HCT116 (cell line): ENCODE measurements at regions not wholly inside any gene's neighbourhood (a gene's known extent, or its start where the extent isn't known, plus 50 kb on each side); places are given as distances from the start of the nearest gene placed in this dataset.
"Not testable (repeated sequence)": the region's sequence is repeated elsewhere in the genome, so short reads cannot be mapped to it uniquely, and the experiment has no call there.

Source experiments
- ATAC-seq: fragments of 200-7000 bp; cut with Tn5 transposase; 2 replicates; pipeline ENCODE4 v1.9.1; 2020; ENCODE audit warnings: mild to moderate bottlenecking, moderate library complexity
- BruUV-seq: library from RNA; stranded (reverse); fragments of 400-500 nt; replicated peaks from 2 replicates; lab custom pipeline; 2021; lab: Mats Ljungman, UMichigan
- CTCF ChIA-PET: fragments of 300-600 bp; sonication (Branson Sonifier 250); formaldehyde crosslinking; loops from one replicate; lab custom pipeline; 2021; ENCODE audit warnings: antibody characterized with exemption; lab: Charles Lee
- POLR2A ChIA-PET: fragments of 300-600, 350-600 bp; sonication (Branson Sonifier 250); formaldehyde crosslinking; loops from one replicate; lab custom pipeline; 2021; ENCODE audit warnings: antibody characterized with exemption; lab: Charles Lee
- RAD21 ChIA-PET, 2 experiments: fragments of 300-600 bp; sonication (Branson Sonifier 250); formaldehyde crosslinking; loops; one replicate each; lab custom pipeline; 2023; ENCODE audit warnings: low total read pairs in 2 of 2; ENCODE audit not compliant: uncharacterized antibody in 2 of 2, unreplicated experiment in 2 of 2, low non-redundant PET in 1 of 2; lab: Charles Lee
- DNase-seq: peaks from one replicate; pipeline ENCODE4 v3.0.0-alpha.2; 2010; ENCODE audit warnings: low read depth, low spot score
- H2AFZ ChIP-seq: fragments of 200-600 bp; shearing (Covaris generic), sonication (generic); 2 replicates; pipeline ENCODE4 v1.6.1; 2017; ENCODE audit warnings: low read depth, mixed run types, mixed read lengths, antibody characterized with exemption, low read length; ENCODE audit not compliant: poor library complexity, severe bottlenecking
- H3K27ac ChIP-seq: 2 replicates; pipeline ENCODE4 v1.5.1; 2012; ENCODE audit warnings: low read depth, low read length
- H3K27me3 ChIP-seq: fragments of 200-600 bp; sonication (generic); 2 replicates; pipeline ENCODE4 v1.6.1; 2016; ENCODE audit warnings: mixed run types, low read length, mixed read lengths; ENCODE audit not compliant: insufficient read depth
- H3K36me3 ChIP-seq, 2 experiments: fragments of 200-500 bp in 1 of 2; fragments of 200-600 bp in 1 of 2; sonication (Bioruptor generic) in 1 of 2; sonication (generic) in 1 of 2; 2 replicates each; pipeline versions ENCODE4 v1.5.1 to v1.6.1; 2014 to 2016; ENCODE audit warnings: low read length in 2 of 2, inconsistent platforms in 1 of 2, mixed read lengths in 1 of 2, mixed run types in 1 of 2; ENCODE audit not compliant: insufficient read depth in 2 of 2, control insufficient read depth in 1 of 2
- H3K4me1 ChIP-seq, 2 experiments: fragments of 200-600 bp in 1 of 2; sonication (generic) in 1 of 2; 2 replicates each; pipeline versions ENCODE4 v1.5.1 to v1.6.1; 2012 to 2017; ENCODE audit warnings: low read length in 2 of 2, inconsistent platforms in 1 of 2, mild to moderate bottlenecking in 1 of 2, mixed read lengths in 1 of 2, mixed run types in 1 of 2, moderate library complexity in 1 of 2; ENCODE audit not compliant: insufficient read depth in 2 of 2, control insufficient read depth in 1 of 2
- H3K4me2 ChIP-seq: fragments of 200-600 bp; sonication (generic); 2 replicates; pipeline ENCODE4 v1.6.1; 2017; ENCODE audit warnings: mixed run types, low read length, mixed read lengths
- H3K4me3 ChIP-seq, 2 experiments: fragments of 200-600 bp in 1 of 2; sonication (generic) in 1 of 2; replicated peaks in 1 of 2; 2 replicates each; pipeline ENCODE4 v1.5.1; 2011 to 2016; ENCODE audit warnings: low read length in 2 of 2, control low read depth in 1 of 2, low read depth in 1 of 2, mild to moderate bottlenecking in 1 of 2, mixed read lengths in 1 of 2, mixed run types in 1 of 2
- H3K79me2 ChIP-seq: fragments of 200-600 bp; sonication (generic); 2 replicates; pipeline ENCODE4 v1.6.1; 2017; ENCODE audit warnings: mild to moderate bottlenecking, mixed run types, low read length, moderate library complexity, mixed read lengths; ENCODE audit not compliant: insufficient read depth
- H3K9ac ChIP-seq: fragments of 200-600 bp; sonication (generic); 2 replicates; pipeline ENCODE4 v1.6.1; 2016; ENCODE audit warnings: low read length, mixed read lengths
- H3K9me2 ChIP-seq: fragments of 200-600 bp; sonication (generic), shearing (Covaris generic); 2 replicates; pipeline ENCODE4 v1.6.1; 2017; ENCODE audit warnings: mixed run types, mild to moderate bottlenecking, moderate library complexity; ENCODE audit not compliant: insufficient read depth
- H3K9me3 ChIP-seq, 2 experiments: fragments of 200-500 bp in 1 of 2; fragments of 200-600 bp in 1 of 2; sonication (Bioruptor generic) in 1 of 2; sonication (generic) in 1 of 2; 2 replicates each; pipeline ENCODE4 v1.6.1; 2014 to 2017; ENCODE audit warnings: low read length in 2 of 2, mixed read lengths in 2 of 2, inconsistent platforms in 1 of 2, low read depth in 1 of 2, mild to moderate bottlenecking in 1 of 2, mixed run types in 1 of 2, moderate library complexity in 1 of 2; ENCODE audit not compliant: control insufficient read depth in 1 of 2, insufficient read depth in 1 of 2
- H4K20me1 ChIP-seq: fragments of 200-600 bp; sonication (generic), shearing (Covaris generic); 2 replicates; pipeline ENCODE4 v1.6.1; 2017; ENCODE audit warnings: mixed run types, mild to moderate bottlenecking, moderate library complexity; ENCODE audit not compliant: insufficient read depth
- intact Hi-C: fragments of 100-400 bp; cut with micrococcal nuclease; formaldehyde crosslinking; loops from 2 replicates; pipeline ENCODE4 v1.10.0; 2022

GRCh38 chr2:91591066-91591465, 2899.6 kb downstream of the RPIA start:
- H3K4me1 ChIP-seq, POLR2A ChIA-PET, H3K27me3 ChIP-seq, H2AFZ ChIP-seq, H3K4me2 ChIP-seq, CTCF ChIA-PET, H4K20me1 ChIP-seq, H3K27ac ChIP-seq, RAD21 ChIA-PET, ATAC-seq, H3K9ac ChIP-seq, H3K4me3 ChIP-seq, DNase-seq, H3K79me2 ChIP-seq, intact Hi-C loops, H3K9me2 ChIP-seq, H3K9me3 ChIP-seq, BruUV-seq, H3K36me3 ChIP-seq: not testable (repeated sequence)

- CTCF ChIA-PET, H3K4me3 ChIP-seq, BruUV-seq, H3K36me3 ChIP-seq, H4K20me1 ChIP-seq, H2AFZ ChIP-seq, H3K27ac ChIP-seq, H3K4me2 ChIP-seq, ATAC-seq, intact Hi-C loops, H3K27me3 ChIP-seq, H3K9ac ChIP-seq, H3K79me2 ChIP-seq, H3K9me2 ChIP-seq, RAD21 ChIA-PET, DNase-seq, POLR2A ChIA-PET, H3K9me3 ChIP-seq: not testable (repeated sequence)
- H3K4me1 ChIP-seq, result peaks cover 0 to 16% of the 10 kb centered on the region in 2 experiments; a peak in 2 of 4 replicates
Observed at GRCh38 chr2:91597436-91597835, 2906.0 kb downstream of the RPIA start.

- DNase-seq, intact Hi-C loops, ATAC-seq, H3K79me2 ChIP-seq, CTCF ChIA-PET, H3K9me2 ChIP-seq, RAD21 ChIA-PET, H3K9ac ChIP-seq, H3K9me3 ChIP-seq, POLR2A ChIA-PET, H3K27ac ChIP-seq, BruUV-seq, H4K20me1 ChIP-seq, H3K27me3 ChIP-seq, H2AFZ ChIP-seq, H3K4me3 ChIP-seq, H3K36me3 ChIP-seq: not testable (repeated sequence)
- Histone ChIP-seq H3K4me2 (0 out of 2 replicates have a peak overlapping the region, but pooled peaks have one; percentile 30), H3K4me1 (peaks cover 0 to 16% of the 10 kb centered on the region in 2 experiments; a peak in 2 of 4 replicates)
Observed at GRCh38 chr2:91598519-91598918, 2907.0 kb downstream of the RPIA start.
